ENCODE measurements at regions not wholly inside any gene's neighbourhood (a gene's known extent, or its start where the extent isn't known, plus 50 kb on each side); places are given as distances from the start of the nearest gene placed in this dataset.
A peak's percentile ranks its signal among the peaks of the same experiment; 100 is the strongest.

- ATAC-seq (ENCODE audit: low read depth): peak; percentile 61
Measured at GRCh38 chr6:11462742-11463397, 74.7 kb upstream of the TMEM170B start.

More at GRCh38 chr6:11462742-11463397, 74.7 kb upstream of the TMEM170B start:
- Histone ChIP-seq H3K4me2 (ENCODE audit: low read depth, low read length) (0 out of 2 replicates have a peak overlapping the region, but pooled peaks have one; percentile 30), H4K91ac (ENCODE audit: insufficient read depth, low read depth, low read length) (no peak overlapping the region), H3K27ac (ENCODE audit: insufficient read depth, low read length) (peak overlapping the region; percentile 36; the same call in 1 of the 2 replicates), H2BK5ac (ENCODE audit: low read depth, low read length, poor library complexity, severe bottlenecking) (no peak overlapping the region), H3K79me1 (ENCODE audit: low read depth in 1 of 2, low read length in 2 of 2) (no peaks in the 10 kb centered on the region), H3K27me3 (ENCODE audit: control insufficient read depth, insufficient read depth, low read length) (no peaks in the 10 kb centered on the region), H3K4ac (ENCODE audit: low read depth, low read length) (no peak overlapping the region), H3K4me1 (ENCODE audit: control insufficient read depth, insufficient read depth, low read length) (peaks cover 5% of the 10 kb centered on the region), H2AFZ (replicated peaks; ENCODE audit: low read length, poor library complexity) (no peak overlapping the region), H3K23ac (ENCODE audit: low read depth, low read length) (no peak overlapping the region), H3K18ac (ENCODE audit: low read depth, low read length) (peak overlapping the region; percentile 18; the same call in 1 of the 2 replicates), H2AK9ac (replicated peaks; ENCODE audit: low read depth, low read length, poor library complexity) (no peak overlapping the region), H3K14ac (replicated peaks; ENCODE audit: low read depth, low read length) (no peak overlapping the region), H3K4me3 (ENCODE audit: insufficient read depth, low read depth, low read length) (no peak overlapping the region), H2BK15ac (ENCODE audit: low read depth, low read length) (no peak overlapping the region), H4K8ac (ENCODE audit: low read depth in 2 of 2, low read length in 2 of 2) (no peak overlapping the region), H3K56ac (ENCODE audit: extremely low read depth, insufficient read depth, low read length) (no peak overlapping the region), H2BK120ac (ENCODE audit: low read depth, low read length) (no peak overlapping the region), H3K9me3 (ENCODE audit: control insufficient read depth, insufficient read depth, low read length) (no peaks in the 10 kb centered on the region), H4K20me1 (ENCODE audit: insufficient read depth, low read length) (no peaks in the 10 kb centered on the region), H3K9me1 (ENCODE audit: insufficient read depth, low read length) (no peaks in the 10 kb centered on the region), H2BK20ac (ENCODE audit: low read depth, low read length) (no peak overlapping the region), H3K9ac (ENCODE audit: low read depth, low read length) (no peak overlapping the region), H4K5ac (ENCODE audit: low read depth, low read length) (peak overlapping the region; percentile 15; the same call in 1 of the 2 replicates), H2AK5ac (ENCODE audit: low read depth, low read length) (no peak overlapping the region), H3K36me3 (ENCODE audit: control insufficient read depth, insufficient read depth, low read length) (no peaks in the 10 kb centered on the region)
- dilution Hi-C loops (cut with HindIII; ENCODE audit: low sequenced_read_pairs, unreplicated experiment) (no loop called here), intact Hi-C loops (cut with micrococcal nuclease) (no loop called here), in situ Hi-C loops (cut with MboI; ENCODE audit: low sequenced_read_pairs) (no loop called here)
- POLR2A ChIA-PET (ENCODE audit: unreplicated experiment): no interaction called here
- CTCF ChIA-PET: no interaction called here
- no TSS peak for BruUV-seq (replicated peaks)
- TF ChIP-seq CEBPB (IDR thresholded peaks at IDR 0.05; ENCODE audit: low read depth, low read length): peak; percentile 83
- no peak for TF ChIP-seq SMC3 (IDR thresholded peaks at IDR 0.05; ENCODE audit: low read depth, low read length)
- no peak for TF ChIP-seq POLR2A (IDR thresholded peaks at IDR 0.05; ENCODE audit: low read depth, low read length)
- no peak for TF ChIP-seq FOS (IDR thresholded peaks at IDR 0.05; ENCODE audit: low read depth, low read length)
- TF ChIP-seq MAFK (IDR thresholded peaks at IDR 0.05; ENCODE audit: low read depth, low read length): no peak
- no CpG with 5 or more reads among the region's 11 CpGs for WGBS, 2 experiments (ENCODE audit: extremely low coverage in 2 of 2, insufficient read length in 1 of 2)
- peak; percentile 46 for DNase-seq
